ENCODE measurements at regions not wholly inside any gene's neighbourhood (a gene's known extent, or its start where the extent isn't known, plus 50 kb on each side); places are given as distances from the start of the nearest gene placed in this dataset.

- no peak overlapping the region for H3K27ac ChIP-seq
- DNase-seq (ENCODE audit: low spot score), result no peak
- TF ChIP-seq CTCF (IDR thresholded peaks at IDR 0.05), result no peak
- H3K4me3 ChIP-seq, result no peak overlapping the region
These were observed 932.0 kb downstream of the C6orf118 start for GRCh38 chr6:164377348-164377918.

- Histone ChIP-seq H3K27ac (no peak overlapping the region), H3K4me3 (no peak overlapping the region)
- TF ChIP-seq CTCF (IDR thresholded peaks at IDR 0.05), result no peak
- DNase-seq (ENCODE audit: low spot score), result no peak
These were observed 938.6 kb downstream of the C6orf118 start for GRCh38 chr6:164370773-164371172.

- no peak for DNase-seq (ENCODE audit: low spot score)
- Histone ChIP-seq H3K4me3 (no peak overlapping the region), H3K27ac (no peak overlapping the region)
- TF ChIP-seq CTCF (IDR thresholded peaks at IDR 0.05), result no peak
These were observed 944.9 kb downstream of the QKI start for GRCh38 chr6:164359441-164359840.

GRCh38 chr6:164359036-164359435, 944.5 kb downstream of the QKI start:
- no peak overlapping the region for H3K4me3 ChIP-seq
- TF ChIP-seq CTCF (IDR thresholded peaks at IDR 0.05), result no peak
- no peak overlapping the region for H3K27ac ChIP-seq
- DNase-seq (ENCODE audit: low spot score), result no peak

- no peak for DNase-seq (ENCODE audit: low spot score)
These were observed 942.3 kb downstream of the QKI start for GRCh38 chr6:164356814-164357213.

GRCh38 chr6:164347455-164347854, 932.9 kb downstream of the QKI start:
- no peak overlapping the region for H3K4me3 ChIP-seq
- no peak for TF ChIP-seq CTCF (IDR thresholded peaks at IDR 0.05)
- H3K27ac ChIP-seq, result no peak overlapping the region
- DNase-seq (ENCODE audit: low spot score), result no peak

More at GRCh38 chr6:164356814-164357213, 942.3 kb downstream of the QKI start:
- no peak overlapping the region for H3K4me3 ChIP-seq
- H3K27ac ChIP-seq, result no peak overlapping the region
- TF ChIP-seq CTCF (IDR thresholded peaks at IDR 0.05), result no peak

- no peak for TF ChIP-seq CTCF (IDR thresholded peaks at IDR 0.05)
- DNase-seq (ENCODE audit: low spot score), result no peak
These were observed 932.1 kb downstream of the QKI start for GRCh38 chr6:164346631-164347030.

More at GRCh38 chr6:164346631-164347030, 932.1 kb downstream of the QKI start:
- H3K4me3 ChIP-seq, result no peak overlapping the region
- no peak overlapping the region for H3K27ac ChIP-seq
